Kidney epithelial cell (primary cell): ENCODE measurements at regions not wholly inside any gene's neighbourhood (a gene's known extent, or its start where the extent isn't known, plus 50 kb on each side); places are given as distances from the start of the nearest gene placed in this dataset.

Experiments
- DNase-seq: peaks from one replicate; pipeline ENCODE4 v3.0.0-alpha.2; 2010; ENCODE audit warnings: low read depth
- H3K27me3 ChIP-seq: 2 replicates; pipeline ENCODE4 v1.6.0; 2011; ENCODE audit warnings: low read length; ENCODE audit not compliant: control insufficient read depth, insufficient read depth
- H3K36me3 ChIP-seq: 2 replicates; pipeline ENCODE4 v1.5.1; 2011; ENCODE audit warnings: low read length; ENCODE audit not compliant: control insufficient read depth, insufficient read depth
- H3K4me3 ChIP-seq: 2 replicates; pipeline ENCODE4 v1.5.1; 2011; ENCODE audit warnings: low read depth, mild to moderate bottlenecking, control low read depth, low read length
- CTCF ChIP-seq: IDR thresholded peaks from 2 replicates; pipeline ENCODE4 v1.5.1; 2011; ENCODE audit warnings: mild to moderate bottlenecking, moderate library complexity, low read length, control low read depth, inconsistent platforms; ENCODE audit not compliant: insufficient read depth, poor library complexity, severe bottlenecking

- no peak for TF ChIP-seq CTCF
- H3K27me3 ChIP-seq, result no peaks in the 10 kb centered on the region
- DNase-seq, result no peak
- H3K36me3 ChIP-seq, result no peaks in the 10 kb centered on the region
- no peak overlapping the region for H3K4me3 ChIP-seq
These were observed 188.9 kb upstream of the BTG1 start for GRCh38 chr12:92334552-92334951.

DNA sequence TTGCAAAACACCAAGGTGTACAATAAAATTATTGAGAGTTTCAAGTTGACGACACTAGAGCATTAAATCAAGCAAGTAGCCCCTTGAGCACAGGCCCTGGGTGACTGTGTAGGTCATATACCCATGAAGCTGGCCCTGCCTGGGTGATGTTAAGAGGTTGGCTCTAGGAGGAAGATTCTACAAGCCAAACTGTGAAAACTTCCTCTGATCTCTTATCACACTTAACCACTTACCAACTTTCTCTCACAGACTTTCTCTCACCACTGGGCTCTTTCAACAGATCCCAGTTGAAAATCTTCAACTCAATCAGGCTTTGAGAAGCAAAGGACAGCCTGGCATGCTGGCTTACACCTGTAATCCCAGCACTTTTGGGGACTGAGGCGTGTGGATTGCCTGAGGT, 186.9 kb upstream of the BTG1 start:
- Histone ChIP-seq H3K4me3 (no peak overlapping the region), H3K27me3 (no peaks in the 10 kb centered on the region), H3K36me3 (no peaks in the 10 kb centered on the region)
- DNase-seq, result no peak
- no peak for TF ChIP-seq CTCF

GRCh38 chr12:92331383-92331782, 185.7 kb upstream of the BTG1 start:
- no peaks in the 10 kb centered on the region for H3K36me3 ChIP-seq
- no peak for TF ChIP-seq CTCF
- DNase-seq, result no peak
- H3K4me3 ChIP-seq, result no peak overlapping the region
- no peaks in the 10 kb centered on the region for H3K27me3 ChIP-seq

GRCh38 chr12:92330654-92331053, 185.0 kb upstream of the BTG1 start:
- no peaks in the 10 kb centered on the region for H3K36me3 ChIP-seq
- H3K27me3 ChIP-seq, result no peaks in the 10 kb centered on the region
- no peak overlapping the region for H3K4me3 ChIP-seq
- no peak for TF ChIP-seq CTCF
- no peak for DNase-seq

- no peaks in the 10 kb centered on the region for H3K27me3 ChIP-seq
- DNase-seq, result no peak
- no peaks in the 10 kb centered on the region for H3K36me3 ChIP-seq
- TF ChIP-seq CTCF, result no peak
- no peak overlapping the region for H3K4me3 ChIP-seq
These were observed 181.2 kb upstream of the BTG1 start for GRCh38 chr12:92326877-92327276.

GRCh38 chr12:92324849-92325500, 179.3 kb upstream of the BTG1 start:
- no peaks in the 10 kb centered on the region for H3K27me3 ChIP-seq
- H3K36me3 ChIP-seq, result no peaks in the 10 kb centered on the region
- H3K4me3 ChIP-seq, result no peak overlapping the region
- TF ChIP-seq CTCF, result no peak
- DNase-seq, result no peak
